AG10803 (cell line): ENCODE measurements at regions not wholly inside any gene's neighbourhood (a gene's known extent, or its start where the extent isn't known, plus 50 kb on each side); places are given as distances from the start of the nearest gene placed in this dataset.
A peak's percentile ranks its signal among the peaks of the same experiment; 100 is the strongest.

Experiments used
- DNase-seq: peaks from one replicate; pipeline ENCODE4 v3.0.0; 2010; ENCODE audit warnings: low read depth
- H3K4me3 ChIP-seq: 2 replicates; pipeline ENCODE4 v1.5.1; 2011; ENCODE audit warnings: mild to moderate bottlenecking, low read length, control low read depth
- CTCF ChIP-seq: conservative IDR thresholded peaks from 2 replicates; pipeline ENCODE4 v1.5.1; 2011; ENCODE audit warnings: mild to moderate bottlenecking, low read length, control low read depth, inconsistent platforms

DNA sequence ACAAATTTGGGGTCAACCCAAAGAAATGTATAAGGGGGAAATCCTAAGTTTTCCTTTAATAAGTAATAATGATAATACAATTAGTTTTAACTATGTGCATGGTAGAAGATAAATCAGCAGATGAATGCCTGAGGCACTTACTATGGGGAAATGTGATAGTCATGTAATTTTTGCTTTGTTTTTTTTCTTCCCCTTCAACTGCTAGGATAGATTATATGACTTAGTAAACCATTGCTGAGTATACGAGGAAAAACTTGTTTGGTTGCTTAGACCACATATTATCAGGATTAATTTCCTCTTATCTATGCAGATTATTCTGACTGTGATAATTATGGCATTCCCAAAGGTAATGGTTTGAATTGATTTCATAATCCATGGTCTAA is 181.1 kb downstream of the TGFB2 start:
- no peak overlapping the region for H3K4me3 ChIP-seq
- DNase-seq: no peak
- no peak for TF ChIP-seq CTCF

DNA sequence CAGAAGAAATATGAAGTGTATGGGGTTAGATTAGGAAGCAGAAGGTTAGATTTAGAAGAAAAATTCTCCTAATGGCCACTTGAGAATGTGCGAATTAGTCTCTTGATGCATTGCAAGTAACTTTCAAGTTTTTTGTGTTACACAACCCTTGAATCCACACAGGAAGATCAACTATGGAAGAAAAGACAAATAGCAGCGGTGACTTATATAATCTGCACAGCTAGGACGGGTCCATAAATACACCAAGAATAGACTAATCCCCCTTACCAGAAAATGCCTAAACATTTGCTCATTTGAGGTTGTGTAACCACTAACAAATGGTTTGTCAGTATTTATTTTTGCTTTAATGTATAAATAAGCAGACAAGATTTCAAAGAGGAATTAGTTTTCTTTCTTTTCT is 182.6 kb downstream of the TGFB2 start:
- TF ChIP-seq CTCF: no peak
- H3K4me3 ChIP-seq: no peak overlapping the region
- DNase-seq: no peak

DNA sequence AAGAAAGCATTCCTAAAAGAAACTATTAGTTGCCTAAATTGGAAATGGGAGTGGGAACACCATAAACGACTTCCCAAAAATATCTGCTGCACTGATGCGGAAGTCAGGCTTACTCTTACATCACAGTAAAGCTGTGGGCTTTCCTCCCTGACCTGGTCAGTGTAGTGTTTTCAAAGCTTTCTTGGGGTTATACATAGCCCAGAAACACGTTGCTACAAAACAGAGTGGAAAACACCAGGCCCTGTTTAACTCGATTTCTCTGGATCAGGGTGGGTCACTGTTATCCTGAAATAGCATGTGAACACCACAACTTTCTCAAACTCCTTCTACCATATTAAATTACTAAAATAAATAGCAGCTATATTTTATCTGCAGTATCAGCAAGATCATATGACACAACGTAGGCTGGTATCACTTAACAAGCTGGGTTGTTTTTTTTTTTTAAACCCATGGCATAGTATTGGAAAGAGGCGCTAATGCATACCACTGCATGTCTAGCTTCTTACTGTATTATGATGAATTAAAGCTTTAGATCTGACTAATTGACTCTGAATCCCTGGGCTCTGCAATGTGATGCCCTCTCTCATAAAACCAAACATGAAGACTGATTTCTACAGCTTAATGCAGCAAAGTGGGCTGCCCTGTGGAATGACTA is 184.6 kb downstream of the TGFB2 start:
- no peak for TF ChIP-seq CTCF
- no peak for DNase-seq

GRCh38 chr1:218531936-218532335 is 186.8 kb downstream of the TGFB2 start:
- DNase-seq: no peak
- H3K4me3 ChIP-seq: no peak overlapping the region
- no peak for TF ChIP-seq CTCF

More for the DNA sequence above, 184.6 kb downstream of the TGFB2 start:
- H3K4me3 ChIP-seq: no peak overlapping the region

GRCh38 chr1:218536296-218536986 is 191.3 kb downstream of the TGFB2 start:
- DNase-seq: no peak
- H3K4me3 ChIP-seq: no peak overlapping the region
- no peak for TF ChIP-seq CTCF

DNA sequence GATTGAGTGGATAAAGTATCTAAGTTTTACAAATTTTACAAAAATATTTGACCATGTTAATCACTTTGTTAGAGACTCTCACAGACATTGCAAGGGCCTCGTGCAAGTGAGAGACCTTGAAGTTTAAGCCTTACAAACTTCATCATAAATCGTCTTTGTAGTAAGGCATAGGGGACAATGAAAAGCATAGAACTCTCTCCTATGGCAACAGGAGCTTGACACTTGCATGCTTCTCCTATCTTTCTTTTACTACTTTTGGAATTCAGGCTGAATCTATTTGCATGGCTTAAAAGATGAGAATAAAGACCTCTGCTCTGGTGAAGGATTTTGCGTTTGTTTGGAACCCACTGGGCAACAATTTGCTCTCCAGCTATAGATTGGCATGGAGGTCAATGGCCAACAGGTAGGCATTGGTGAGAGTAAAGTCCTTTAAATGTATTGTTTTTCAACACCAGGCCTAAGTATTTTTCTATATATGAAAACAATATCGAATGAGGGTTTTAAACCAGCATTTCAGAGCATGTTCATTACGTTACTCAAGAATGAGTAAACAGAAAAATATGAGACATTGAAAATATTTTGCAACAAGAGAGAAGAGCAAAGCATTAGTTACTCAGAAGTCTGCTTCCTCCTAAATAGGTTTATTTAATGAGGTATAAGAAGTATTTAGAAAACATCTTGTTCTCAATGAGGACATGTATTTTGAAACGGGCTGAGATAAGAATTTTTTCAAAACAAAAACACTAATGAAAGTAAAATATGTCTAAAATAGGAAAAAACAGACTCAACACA is 192.2 kb downstream of the TGFB2 start:
- TF ChIP-seq CTCF: no peak

More for the DNA sequence above, 192.2 kb downstream of the TGFB2 start:
- H3K4me3 ChIP-seq: no peak overlapping the region
- DNase-seq: peak; percentile 82
